Adrenal gland (tissue), 5 donors: ENCODE measurements at regions not wholly inside any gene's neighbourhood (a gene's known extent, or its start where the extent isn't known, plus 50 kb on each side); places are given as distances from the start of the nearest gene placed in this dataset.

ENCODE experiments used
- CTCF ChIP-seq, 6 experiments: fragments of 450-650 bp in 4 of 6; fragments of 200-600 bp in 2 of 6; sonication (generic) in 1 of 6; IDR thresholded peaks; 1 replicate in 5 of 6; 2 replicates in 1 of 6; pipeline versions ENCODE4 v1.5.1 to v1.8.0; 2016 to 2021; ENCODE audit warnings: antibody characterized with exemption in 6 of 6, mild to moderate bottlenecking in 2 of 6, moderate library complexity in 1 of 6
- POLR2A ChIP-seq, 2 donors: fragments of 450-650 bp; IDR thresholded peaks; one replicate each; pipeline ENCODE4 v1.6.1; 2017; ENCODE audit warnings: antibody characterized with exemption in 2 of 2, mild to moderate bottlenecking in 2 of 2, moderate library complexity in 1 of 2
- donor health status: DM: no; HTN: no; CAD: no.

- TF ChIP-seq CTCF (IDR thresholded peaks at IDR 0.05): no peak
- no peak for TF ChIP-seq POLR2A (IDR thresholded peaks at IDR 0.05)
Observed at GRCh38 chr7:140230861-140231770, 54.3 kb upstream of the KDM7A start.
